Mesendoderm (in vitro differentiated cells): ENCODE measurements at regions not wholly inside any gene's neighbourhood (a gene's known extent, or its start where the extent isn't known, plus 50 kb on each side); places are given as distances from the start of the nearest gene placed in this dataset.
A peak's percentile ranks its signal among the peaks of the same experiment; 100 is the strongest.

Experiments used
- DNase-seq: peaks from one replicate; pipeline ENCODE4 v3.0.0; 2013
- H2AK5ac ChIP-seq: 2 replicates; pipeline ENCODE4 v1.6.1; 2013; ENCODE audit warnings: low read length, inconsistent platforms
- H2BK120ac ChIP-seq: 2 replicates; pipeline ENCODE4 v1.6.1; 2013; ENCODE audit warnings: low read depth, mild to moderate bottlenecking, low read length, moderate library complexity, mixed read lengths
- H2BK15ac ChIP-seq: replicated peaks from 2 replicates; pipeline ENCODE4 v1.6.1; 2013; ENCODE audit warnings: low read depth, mild to moderate bottlenecking, moderate library complexity
- H2BK5ac ChIP-seq: 2 replicates; pipeline ENCODE4 v1.6.1; 2013; ENCODE audit warnings: low read length, inconsistent platforms
- H3K18ac ChIP-seq: 2 replicates; pipeline ENCODE4 v1.6.1; 2013; ENCODE audit warnings: mild to moderate bottlenecking, low read length, mixed read lengths
- H3K23ac ChIP-seq: one replicate; pipeline ENCODE4 v1.6.1; 2013; ENCODE audit warnings: low read length
- H3K27ac ChIP-seq: 2 replicates; pipeline ENCODE4 v1.5.1; 2013; ENCODE audit warnings: low read depth, mild to moderate bottlenecking, inconsistent platforms, low read length, moderate library complexity
- H3K27me3 ChIP-seq: 2 replicates; pipeline ENCODE4 v1.6.1; 2013; ENCODE audit warnings: low read length, control low read depth, mild to moderate bottlenecking, inconsistent platforms; ENCODE audit not compliant: insufficient read depth, poor library complexity
- H3K36me3 ChIP-seq: 2 replicates; pipeline ENCODE4 v1.6.1; 2013; ENCODE audit warnings: low read length, inconsistent platforms; ENCODE audit not compliant: control insufficient read depth, insufficient read depth
- H3K4ac ChIP-seq: one replicate; pipeline ENCODE4 v1.6.1; 2013; ENCODE audit warnings: low read depth, mild to moderate bottlenecking, low read length, moderate library complexity
- H3K4me1 ChIP-seq: 2 replicates; pipeline ENCODE4 v1.6.1; 2013; ENCODE audit warnings: low read depth, low read length, inconsistent platforms; ENCODE audit not compliant: control insufficient read depth
- H3K4me2 ChIP-seq: 2 replicates; pipeline ENCODE4 v1.6.1; 2013; ENCODE audit warnings: low read length
- H3K4me3 ChIP-seq: 2 replicates; pipeline ENCODE4 v1.5.1; 2013; ENCODE audit warnings: mild to moderate bottlenecking, low read length
- H3K56ac ChIP-seq: one replicate; pipeline ENCODE4 v1.6.1; 2013; ENCODE audit warnings: low read length
- H3K79me1 ChIP-seq: 2 replicates; pipeline ENCODE4 v1.6.1; 2013; ENCODE audit warnings: low read length, inconsistent platforms
- H3K79me2 ChIP-seq: 2 replicates; pipeline ENCODE4 v1.6.1; 2013; ENCODE audit warnings: mild to moderate bottlenecking, low read length; ENCODE audit not compliant: control insufficient read depth, insufficient read depth
- H3K9ac ChIP-seq: 2 replicates; pipeline ENCODE4 v1.6.1; 2013; ENCODE audit warnings: low read length, inconsistent platforms
- H4K5ac ChIP-seq: one replicate; pipeline ENCODE4 v1.6.1; 2013; ENCODE audit warnings: low read length
- H4K8ac ChIP-seq: one replicate; pipeline ENCODE4 v1.6.1; 2013; ENCODE audit warnings: low read depth, mild to moderate bottlenecking, control low read depth, low read length, moderate library complexity
- WGBS: extraction: QIAGEN DNeasy Blood & Tissue Kit; methylation state at CpG from one replicate; pipeline ENCODE4 v1.1.7; 2013; ENCODE audit warnings: low lambda C conversion rate, missing lambda C conversion rate; ENCODE audit not compliant: insufficient coverage; ENCODE audit errors: extremely low coverage; 5-methylcytosine and 5-hydroxymethylcytosine counted together

DNA sequence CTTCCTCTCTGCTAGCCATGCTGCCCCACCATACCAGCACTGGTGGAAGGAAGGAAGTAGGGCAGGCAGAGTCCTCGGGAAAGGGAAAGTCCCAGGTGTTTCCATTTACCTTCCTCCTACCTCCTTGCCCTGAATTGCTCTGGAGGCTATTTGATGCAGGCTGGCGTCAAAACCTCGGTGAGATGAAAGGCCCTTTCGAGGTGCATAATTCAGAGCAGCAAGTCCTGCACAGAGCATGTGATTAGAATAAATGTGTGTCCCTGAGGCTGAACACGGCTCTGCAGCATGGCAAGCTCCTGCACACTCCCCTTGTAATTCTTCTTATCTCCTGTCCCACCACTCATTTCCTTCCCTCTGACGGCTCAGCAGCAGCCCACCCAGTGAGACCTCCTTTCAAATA, 98.7 kb upstream of the LRFN2 start:
- Histone ChIP-seq H2AK5ac (no peak overlapping the region), H4K5ac (no peak overlapping the region), H3K79me1 (no peaks in the 10 kb centered on the region), H3K56ac (no peak overlapping the region), H3K4me1 (no peaks in the 10 kb centered on the region), H3K23ac (no peak overlapping the region), H3K18ac (no peak overlapping the region), H2BK120ac (no peak overlapping the region), H3K79me2 (no peaks in the 10 kb centered on the region), H3K27me3 (no peaks in the 10 kb centered on the region), H3K9ac (no peak overlapping the region), H2BK15ac (no peak overlapping the region), H3K36me3 (no peaks in the 10 kb centered on the region), H3K4ac (no peak overlapping the region), H2BK5ac (no peak overlapping the region), H4K8ac (no peak overlapping the region), H3K27ac (no peak overlapping the region), H3K4me2 (no peak overlapping the region), H3K4me3 (no peak overlapping the region)
- DNase-seq, result no peak
- no CpG with 5 or more reads among the region's 6 CpGs for WGBS

DNA sequence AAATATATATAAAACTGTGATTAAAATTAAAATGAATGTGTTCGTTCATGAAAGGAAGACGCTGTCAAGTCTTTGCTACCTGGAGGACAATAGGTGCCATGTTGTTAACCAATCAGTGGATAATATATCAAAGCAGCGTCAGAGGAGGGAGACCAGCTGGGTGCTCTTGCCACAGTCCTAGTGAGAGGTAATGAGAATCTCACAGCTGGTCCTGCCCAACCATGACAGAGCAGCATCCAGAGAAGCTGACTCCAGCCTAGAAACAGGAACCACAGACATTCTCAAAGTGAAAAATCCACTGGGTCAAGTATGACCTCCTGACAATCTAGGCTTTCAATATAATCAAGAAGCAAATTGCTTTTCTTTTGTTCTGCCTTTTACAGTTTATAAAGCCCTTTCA, 94.5 kb upstream of the LRFN2 start:
- H3K18ac ChIP-seq, result no peak overlapping the region
- H3K27me3 ChIP-seq, result no peaks in the 10 kb centered on the region
- no peak overlapping the region for H3K4me3 ChIP-seq
- H3K79me1 ChIP-seq, result no peaks in the 10 kb centered on the region
- no peak for DNase-seq
- no peak overlapping the region for H3K4me2 ChIP-seq
- WGBS, result no CpG with 5 or more reads among the region's 3 CpGs
- H3K27ac ChIP-seq, result no peak overlapping the region
- H2BK5ac ChIP-seq, result no peak overlapping the region
- no peak overlapping the region for H3K23ac ChIP-seq
- no peak overlapping the region for H3K4ac ChIP-seq
- no peak overlapping the region for H3K9ac ChIP-seq
- no peak overlapping the region for H4K5ac ChIP-seq
- H3K4me1 ChIP-seq, result no peaks in the 10 kb centered on the region
- no peak overlapping the region for H2AK5ac ChIP-seq
- no peak overlapping the region for H2BK120ac ChIP-seq
- no peaks in the 10 kb centered on the region for H3K36me3 ChIP-seq
- H2BK15ac ChIP-seq, result no peak overlapping the region
- H4K8ac ChIP-seq, result no peak overlapping the region
- H3K79me2 ChIP-seq, result no peaks in the 10 kb centered on the region
- H3K56ac ChIP-seq, result no peak overlapping the region

GRCh38 chr6:40678941-40679340, 91.8 kb upstream of the LRFN2 start:
- no peak overlapping the region for H2BK5ac ChIP-seq
- no peak for DNase-seq
- WGBS, result no CpG with 5 or more reads among the region's 6 CpGs

GRCh38 chr6:40674170-40674569, 87.0 kb upstream of the LRFN2 start:
- Histone ChIP-seq H3K4me1 (no peaks in the 10 kb centered on the region), H3K23ac (no peak overlapping the region), H3K79me1 (no peaks in the 10 kb centered on the region), H3K4ac (no peak overlapping the region), H3K4me2 (no peak overlapping the region), H2BK15ac (no peak overlapping the region), H3K27me3 (no peaks in the 10 kb centered on the region), H2BK120ac (no peak overlapping the region), H3K79me2 (no peaks in the 10 kb centered on the region), H3K56ac (no peak overlapping the region), H3K18ac (no peak overlapping the region), H2AK5ac (no peak overlapping the region), H3K36me3 (no peaks in the 10 kb centered on the region), H2BK5ac (no peak overlapping the region), H3K9ac (no peak overlapping the region), H4K5ac (no peak overlapping the region), H3K4me3 (no peak overlapping the region), H3K27ac (no peak overlapping the region), H4K8ac (no peak overlapping the region)
- no peak for DNase-seq
- WGBS, result no CpG with 5 or more reads among the region's 8 CpGs

More at GRCh38 chr6:40678941-40679340, 91.8 kb upstream of the LRFN2 start:
- H3K79me2 ChIP-seq, result no peaks in the 10 kb centered on the region
- no peak overlapping the region for H3K23ac ChIP-seq
- no peaks in the 10 kb centered on the region for H3K4me1 ChIP-seq
- no peak overlapping the region for H2BK120ac ChIP-seq
- no peak overlapping the region for H2AK5ac ChIP-seq
- no peak overlapping the region for H3K4me2 ChIP-seq
- H4K8ac ChIP-seq, result no peak overlapping the region
- H3K4ac ChIP-seq, result no peak overlapping the region
- no peaks in the 10 kb centered on the region for H3K27me3 ChIP-seq
- H3K27ac ChIP-seq, result no peak overlapping the region
- no peak overlapping the region for H3K4me3 ChIP-seq
- no peak overlapping the region for H4K5ac ChIP-seq
- no peak overlapping the region for H2BK15ac ChIP-seq
- H3K18ac ChIP-seq, result no peak overlapping the region
- H3K9ac ChIP-seq, result no peak overlapping the region
- H3K79me1 ChIP-seq, result no peaks in the 10 kb centered on the region
- H3K56ac ChIP-seq, result no peak overlapping the region
- H3K36me3 ChIP-seq, result no peaks in the 10 kb centered on the region

DNA sequence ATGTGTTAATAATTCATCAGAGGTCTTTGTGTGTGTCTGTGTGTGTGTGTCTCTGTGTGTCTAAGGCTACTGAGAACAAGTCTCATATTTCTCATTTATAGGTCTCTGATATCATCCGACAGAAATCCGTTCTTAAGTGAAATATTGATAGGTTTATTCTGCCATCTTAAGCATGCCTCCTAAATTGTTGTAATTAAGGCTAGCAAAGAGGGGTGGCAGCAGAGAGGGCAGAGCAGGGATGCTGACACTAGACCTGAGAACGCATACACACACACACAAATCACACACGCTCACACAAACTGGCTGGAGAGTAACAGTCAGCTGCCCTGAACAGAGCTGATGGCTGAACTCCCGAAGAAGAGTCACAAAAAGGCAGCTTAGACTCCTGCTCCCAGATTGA, 84.9 kb upstream of the LRFN2 start:
- no peak overlapping the region for H3K18ac ChIP-seq
- H2BK120ac ChIP-seq, result no peak overlapping the region
- no peak overlapping the region for H3K56ac ChIP-seq
- no peak overlapping the region for H3K4me3 ChIP-seq
- H3K23ac ChIP-seq, result no peak overlapping the region
- H3K27ac ChIP-seq, result no peak overlapping the region
- no peak overlapping the region for H2AK5ac ChIP-seq
- H2BK5ac ChIP-seq, result no peak overlapping the region
- H3K79me2 ChIP-seq, result no peaks in the 10 kb centered on the region
- H3K9ac ChIP-seq, result no peak overlapping the region
- no peak overlapping the region for H3K4me2 ChIP-seq
- no peak overlapping the region for H3K4ac ChIP-seq
- H3K27me3 ChIP-seq, result no peaks in the 10 kb centered on the region
- no peak overlapping the region for H4K5ac ChIP-seq
- no peak overlapping the region for H4K8ac ChIP-seq
- DNase-seq, result peak; percentile 22
- no peaks in the 10 kb centered on the region for H3K79me1 ChIP-seq
- WGBS, result no CpG with 5 or more reads among the region's 5 CpGs
- H2BK15ac ChIP-seq, result no peak overlapping the region
- no peaks in the 10 kb centered on the region for H3K4me1 ChIP-seq
- no peaks in the 10 kb centered on the region for H3K36me3 ChIP-seq

GRCh38 chr6:40671694-40672050, 84.5 kb upstream of the LRFN2 start:
- no peak overlapping the region for H4K5ac ChIP-seq
- WGBS, result no CpG with 5 or more reads among the region's 3 CpGs
- no peaks in the 10 kb centered on the region for H3K4me1 ChIP-seq
- H3K27ac ChIP-seq, result no peak overlapping the region
- H2AK5ac ChIP-seq, result no peak overlapping the region
- no peak overlapping the region for H2BK15ac ChIP-seq
- H3K27me3 ChIP-seq, result no peaks in the 10 kb centered on the region
- H3K9ac ChIP-seq, result no peak overlapping the region
- H3K4ac ChIP-seq, result no peak overlapping the region
- H3K79me1 ChIP-seq, result no peaks in the 10 kb centered on the region
- no peak overlapping the region for H3K4me2 ChIP-seq
- no peak overlapping the region for H3K23ac ChIP-seq
- no peak overlapping the region for H2BK5ac ChIP-seq
- no peak for DNase-seq
- no peak overlapping the region for H3K56ac ChIP-seq
- no peak overlapping the region for H4K8ac ChIP-seq
- no peak overlapping the region for H3K18ac ChIP-seq
- H2BK120ac ChIP-seq, result no peak overlapping the region
- H3K79me2 ChIP-seq, result no peaks in the 10 kb centered on the region
- H3K36me3 ChIP-seq, result no peaks in the 10 kb centered on the region
- H3K4me3 ChIP-seq, result no peak overlapping the region
